Spleen (tissue), 11 donors: ENCODE measurements at regions not wholly inside any gene's neighbourhood (a gene's known extent, or its start where the extent isn't known, plus 50 kb on each side); places are given as distances from the start of the nearest gene placed in this dataset.

Experiments
- DNase-seq: peaks from one replicate; pipeline ENCODE4 v3.0.0-alpha.2; 2020
- H3K27ac ChIP-seq, 8 donors: fragments of 200-600 bp; sonication (generic) in 7 of 8; 1 replicate in 4 of 8; 2 replicates in 4 of 8; pipeline versions ENCODE4 v1.5.0 to v1.8.0; 2016 to 2021; ENCODE audit warnings: inconsistent platforms in 4 of 8, mild to moderate bottlenecking in 4 of 8, moderate library complexity in 1 of 8
- H3K27me3 ChIP-seq, 7 donors: fragments of 200-600 bp; sonication (generic) in 6 of 7; replicated peaks in 1 of 7; 1 replicate in 4 of 7; 2 replicates in 3 of 7; pipeline versions ENCODE4 v1.5.0 to v1.8.0; 2016 to 2021; ENCODE audit warnings: inconsistent platforms in 3 of 7, mild to moderate bottlenecking in 1 of 7
- H3K36me3 ChIP-seq, 6 donors: fragments of 200-600 bp; sonication (generic) in 5 of 6; 1 replicate in 4 of 6; 2 replicates in 2 of 6; pipeline versions ENCODE4 v1.5.0 to v1.8.0; 2016 to 2021; ENCODE audit warnings: inconsistent platforms in 2 of 6
- H3K4me1 ChIP-seq, 6 donors: fragments of 200-600 bp; sonication (generic) in 5 of 6; 1 replicate in 3 of 6; 2 replicates in 3 of 6; pipeline versions ENCODE4 v1.5.0 to v1.8.0; 2016 to 2021; ENCODE audit warnings: inconsistent platforms in 3 of 6
- H3K4me3 ChIP-seq, 8 donors: fragments of 200-600 bp; sonication (generic) in 7 of 8; 1 replicate in 4 of 8; 2 replicates in 4 of 8; pipeline versions ENCODE4 v1.5.0 to v1.8.0; 2016 to 2021; ENCODE audit warnings: inconsistent platforms in 4 of 8, mild to moderate bottlenecking in 4 of 8, moderate library complexity in 2 of 8
- H3K9me3 ChIP-seq, 8 donors: fragments of 200-600 bp; sonication (generic) in 7 of 8; 1 replicate in 4 of 8; 2 replicates in 4 of 8; pipeline versions ENCODE4 v1.5.0 to v1.8.0; 2016 to 2021; ENCODE audit warnings: inconsistent platforms in 4 of 8
- POLR2A ChIP-seq, 3 donors: fragments of 450-650 bp; IDR thresholded peaks; one replicate each; pipeline ENCODE4 v1.5.1; 2017; ENCODE audit warnings: antibody characterized with exemption in 3 of 3, mild to moderate bottlenecking in 1 of 3
- POLR2AphosphoS5 ChIP-seq, 3 donors: sonication (generic); formaldehyde crosslinking; IDR thresholded peaks; one replicate each; pipeline ENCODE4 v1.5.1; 2017; ENCODE audit warnings: antibody characterized with exemption in 3 of 3
- WGBS, 5 donors: extraction: QIAGEN DNeasy Blood & Tissue Kit in 3 of 5; methylation state at CpG; one replicate each; pipeline versions ENCODE4 v1.1.5 to v1.1.7; 2013 to 2018; 5-methylcytosine and 5-hydroxymethylcytosine counted together
- intact Hi-C: fragments of 100-400 bp; cut with DNase I; formaldehyde crosslinking; loops from one replicate; pipeline ENCODE4 v1.15.0; 2023; ENCODE audit warnings: low total_unique reads
- TF ChIP-seq, protein P1 (sequence below), 11 experiments: fragments of 200-600 bp in 7 of 11; fragments of 450-650 bp in 4 of 11; sonication (generic) in 4 of 11; IDR thresholded peaks in 8 of 11; conservative IDR thresholded peaks in 3 of 11; 1 replicate in 7 of 11; 2 replicates in 4 of 11; pipeline versions ENCODE4 v1.4.0 to v1.8.0; 2016 to 2021; ENCODE audit warnings: antibody characterized with exemption in 11 of 11, inconsistent platforms in 4 of 11, mild to moderate bottlenecking in 1 of 11
- donor health status: healthy with polysubstance abuse.
- donor health status: DM: no; HTN: no; CAD: no; lungs with moderate emphysema.
- donor health status: DM: no; HTN: no; CAD: no.
- donor health status: Bipolar disorder and iron deficiency.
- donor health status: healthy.
- donor health status: DM: no; HTN: no; CAD: no.
- donor health status: DM: yes; HTN: yes; CAD: no.

DNA sequence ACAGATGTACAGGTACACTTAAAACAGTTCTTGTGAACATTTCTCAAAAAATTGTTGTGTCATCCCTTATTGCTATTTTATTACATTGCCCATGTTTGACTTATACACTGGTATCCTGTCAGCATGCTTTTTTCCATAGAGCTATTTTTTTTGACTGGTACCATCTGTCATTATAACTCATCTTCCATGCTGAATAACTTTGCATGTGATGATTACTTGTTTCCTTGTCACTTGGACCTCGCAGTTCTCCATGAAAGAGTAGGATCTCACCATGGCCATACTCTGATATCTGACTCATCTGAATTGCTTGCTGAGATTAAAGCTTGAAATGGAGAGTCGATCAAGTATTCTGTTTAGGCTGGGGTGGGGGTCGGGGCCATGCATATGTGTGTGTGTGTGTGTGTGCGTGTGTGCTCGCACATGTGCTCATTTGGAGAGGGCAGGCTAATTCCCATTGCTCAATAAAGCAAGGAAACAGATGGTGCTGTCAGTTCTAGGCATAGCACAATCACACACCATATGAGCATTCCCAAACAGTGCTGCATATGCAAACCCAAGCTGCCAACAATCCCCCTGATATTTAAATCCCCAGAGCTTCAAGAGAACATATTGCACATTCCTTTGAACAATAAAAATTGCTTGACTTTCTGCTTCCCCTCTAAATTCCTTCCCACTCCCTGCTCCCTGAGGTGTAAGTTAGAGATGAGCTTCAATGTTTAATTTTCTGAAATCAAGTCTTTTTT, 62.9 kb downstream of the NHLRC3 start:
- TF ChIP-seq POLR2A (IDR thresholded peaks at IDR 0.05) (no peak), POLR2AphosphoS5 (IDR thresholded peaks at IDR 0.05) (no peak)
- TF ChIP-seq, protein P1, sequence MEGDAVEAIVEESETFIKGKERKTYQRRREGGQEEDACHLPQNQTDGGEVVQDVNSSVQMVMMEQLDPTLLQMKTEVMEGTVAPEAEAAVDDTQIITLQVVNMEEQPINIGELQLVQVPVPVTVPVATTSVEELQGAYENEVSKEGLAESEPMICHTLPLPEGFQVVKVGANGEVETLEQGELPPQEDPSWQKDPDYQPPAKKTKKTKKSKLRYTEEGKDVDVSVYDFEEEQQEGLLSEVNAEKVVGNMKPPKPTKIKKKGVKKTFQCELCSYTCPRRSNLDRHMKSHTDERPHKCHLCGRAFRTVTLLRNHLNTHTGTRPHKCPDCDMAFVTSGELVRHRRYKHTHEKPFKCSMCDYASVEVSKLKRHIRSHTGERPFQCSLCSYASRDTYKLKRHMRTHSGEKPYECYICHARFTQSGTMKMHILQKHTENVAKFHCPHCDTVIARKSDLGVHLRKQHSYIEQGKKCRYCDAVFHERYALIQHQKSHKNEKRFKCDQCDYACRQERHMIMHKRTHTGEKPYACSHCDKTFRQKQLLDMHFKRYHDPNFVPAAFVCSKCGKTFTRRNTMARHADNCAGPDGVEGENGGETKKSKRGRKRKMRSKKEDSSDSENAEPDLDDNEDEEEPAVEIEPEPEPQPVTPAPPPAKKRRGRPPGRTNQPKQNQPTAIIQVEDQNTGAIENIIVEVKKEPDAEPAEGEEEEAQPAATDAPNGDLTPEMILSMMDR (IDR thresholded peaks at IDR 0.05 in 8 of 11, conservative IDR thresholded peaks at IDR 0.05 in 3 of 11) = no peak
- intact Hi-C loops = no loop called here
- no peaks in the 10 kb centered on the region for H3K4me1 ChIP-seq
- H3K4me3 ChIP-seq = no peak overlapping the region
- H3K9me3 ChIP-seq = no peaks in the 10 kb centered on the region
- H3K36me3 ChIP-seq = no peaks in the 10 kb centered on the region
- no peak overlapping the region for H3K27ac ChIP-seq
- DNase-seq = no peak
- peaks cover 0 to 2% (median 0%) of the 10 kb centered on the region in 7 donors for H3K27me3 ChIP-seq
- WGBS, 5 donors = 69 to 81% (median 75%) methylated on average over 5 of the region's 5 CpGs

DNA sequence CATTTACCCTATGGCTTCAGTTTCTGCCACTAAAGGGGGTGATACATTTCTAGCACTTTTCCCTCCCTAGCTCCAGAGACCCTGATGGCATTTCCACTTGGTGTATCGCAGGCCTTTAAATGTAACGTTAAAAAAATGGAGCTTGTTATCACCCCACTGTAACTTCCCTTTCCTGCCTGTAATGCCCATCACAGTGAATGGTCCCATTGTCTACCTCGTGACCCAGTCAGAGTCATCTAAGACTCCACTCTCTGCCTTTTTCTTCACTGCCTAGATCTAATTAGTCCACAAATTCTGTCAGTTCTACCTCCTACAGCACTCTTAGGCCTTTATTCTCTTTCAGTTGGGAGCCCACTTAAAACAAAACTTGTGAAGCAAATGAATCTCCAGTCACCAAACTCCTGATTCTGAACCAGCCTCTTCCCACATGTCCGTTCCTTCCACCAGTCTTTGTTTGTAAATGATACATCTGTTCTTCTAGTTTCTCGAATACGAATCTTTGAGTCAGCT, 64.8 kb downstream of the NHLRC3 start:
- H3K4me3 ChIP-seq = no peak overlapping the region
- TF ChIP-seq POLR2A (IDR thresholded peaks at IDR 0.05) (no peak), POLR2AphosphoS5 (IDR thresholded peaks at IDR 0.05) (no peak)
- TF ChIP-seq, protein P1 (IDR thresholded peaks at IDR 0.05 in 8 of 11, conservative IDR thresholded peaks at IDR 0.05 in 3 of 11) = no peak
- WGBS, 5 donors = 66 to 72% (median 69%) methylated on average over 6 of the region's 6 CpGs
- H3K9me3 ChIP-seq = no peaks in the 10 kb centered on the region
- H3K27me3 ChIP-seq = peaks cover 0 to 8% (median 0%) of the 10 kb centered on the region in 7 donors
- DNase-seq = no peak
- H3K4me1 ChIP-seq = no peaks in the 10 kb centered on the region
- H3K36me3 ChIP-seq = no peaks in the 10 kb centered on the region
- H3K27ac ChIP-seq = no peak overlapping the region
- intact Hi-C loops = no loop called here

DNA sequence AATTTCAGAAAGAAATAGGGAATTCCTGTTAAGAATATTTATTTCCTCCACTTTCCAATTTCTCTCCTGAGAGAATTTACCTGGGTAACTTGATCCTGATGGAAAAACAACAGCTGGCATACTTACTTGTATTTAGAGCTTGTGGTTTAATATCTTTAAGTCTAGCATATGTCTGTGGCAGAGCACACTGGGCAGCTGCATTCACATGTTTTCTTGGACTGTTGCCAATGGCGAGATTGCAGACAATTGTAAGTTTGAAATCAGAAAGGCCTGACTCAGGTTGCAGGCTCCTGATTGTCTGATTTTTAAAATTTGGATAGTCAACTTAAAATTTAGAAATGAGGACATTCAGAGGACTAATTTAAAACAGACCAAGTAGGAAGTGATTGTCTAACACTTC, 66.9 kb downstream of the NHLRC3 start:
- no peak overlapping the region for H3K27ac ChIP-seq
- TF ChIP-seq, protein P1 (IDR thresholded peaks at IDR 0.05 in 8 of 11, conservative IDR thresholded peaks at IDR 0.05 in 3 of 11) = no peak
- TF ChIP-seq POLR2A (IDR thresholded peaks at IDR 0.05) (no peak), POLR2AphosphoS5 (IDR thresholded peaks at IDR 0.05) (no peak)
- intact Hi-C loops = no loop called here
- no peaks in the 10 kb centered on the region for H3K36me3 ChIP-seq
- DNase-seq = no peak
- no peak overlapping the region for H3K4me3 ChIP-seq
- H3K27me3 ChIP-seq = peaks cover 0 to 25% (median 0%) of the 10 kb centered on the region in 7 donors
- no peaks in the 10 kb centered on the region for H3K9me3 ChIP-seq
- WGBS, 5 donors = 37 to 77% (median 60%) methylated on average over 1 of the region's 1 CpG
- H3K4me1 ChIP-seq = no peaks in the 10 kb centered on the region

DNA sequence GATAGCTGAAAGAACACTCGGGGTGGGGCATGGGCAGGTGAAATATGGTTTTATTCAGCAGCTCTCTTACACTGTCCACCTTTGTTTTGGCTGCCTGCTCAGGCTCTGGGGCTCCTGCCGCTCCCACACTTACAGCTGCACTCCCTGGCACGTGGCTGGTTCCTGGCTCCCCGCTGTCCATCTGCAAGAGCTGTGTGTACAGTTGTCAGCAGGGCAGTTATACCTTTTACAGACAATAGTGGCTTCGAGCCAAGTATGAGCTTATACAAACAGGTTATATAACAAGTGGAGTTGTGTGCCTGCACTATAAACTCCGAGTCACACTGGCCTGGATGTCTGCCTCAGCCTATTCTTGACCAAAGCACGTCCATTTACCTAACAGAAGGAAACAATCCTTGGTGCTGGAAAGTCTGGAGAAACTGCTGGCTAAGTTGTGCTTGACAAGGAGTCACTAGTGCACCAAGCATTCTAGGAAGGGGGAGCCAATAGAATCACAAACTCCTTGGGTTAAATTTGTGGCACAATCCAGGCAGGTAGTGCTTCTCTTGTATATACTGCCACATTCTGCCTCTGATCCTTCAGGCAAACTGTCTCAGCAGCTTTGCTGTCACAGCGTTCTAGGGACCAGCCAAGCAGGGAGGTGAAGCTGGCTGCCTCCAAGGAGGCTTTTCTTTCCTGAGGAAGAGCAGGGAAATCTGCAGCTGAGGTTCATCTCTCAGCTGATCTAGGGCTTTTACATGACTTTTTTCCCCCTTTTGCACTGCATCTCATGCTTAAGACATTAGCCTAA, 68.2 kb downstream of the NHLRC3 start:
- Histone ChIP-seq H3K4me1 (no peaks in the 10 kb centered on the region), H3K9me3 (no peaks in the 10 kb centered on the region), H3K36me3 (no peaks in the 10 kb centered on the region), H3K4me3 (no peak overlapping the region), H3K27me3 (peaks cover 0 to 25% (median 0%) of the 10 kb centered on the region in 7 donors), H3K27ac (no peak overlapping the region)
- WGBS, 5 donors = 70 to 78% (median 72%) methylated on average over 8 of the region's 8 CpGs
- intact Hi-C loops = no loop called here
- TF ChIP-seq POLR2A (IDR thresholded peaks at IDR 0.05) = no peak
- TF ChIP-seq, protein P1 (IDR thresholded peaks at IDR 0.05 in 8 of 11, conservative IDR thresholded peaks at IDR 0.05 in 3 of 11) = no peak
- TF ChIP-seq POLR2AphosphoS5 (IDR thresholded peaks at IDR 0.05) = no peak
- no peak for DNase-seq
